Mammary epithelial cell (primary cell): ENCODE measurements at regions not wholly inside any gene's neighbourhood (a gene's known extent, or its start where the extent isn't known, plus 50 kb on each side); places are given as distances from the start of the nearest gene placed in this dataset.
"Not testable (repeated sequence)": the region's sequence is repeated elsewhere in the genome, so short reads cannot be mapped to it uniquely, and the experiment has no call there.

ENCODE experiments used
- EZH2 ChIP-seq: IDR thresholded peaks from 2 replicates; pipeline ENCODE4 v1.6.1; 2012; ENCODE audit warnings: low read length, inconsistent platforms, borderline replicate concordance
- TF ChIP-seq, protein P1 (sequence below), 2 donors: IDR thresholded peaks in 1 of 2; conservative IDR thresholded peaks in 1 of 2; 2 replicates each; pipeline ENCODE4 v1.5.1; 2011 to 2012; ENCODE audit warnings: inconsistent platforms in 2 of 2, low read length in 2 of 2, mild to moderate bottlenecking in 2 of 2, control low read depth in 1 of 2, low read depth in 1 of 2; ENCODE audit not compliant: insufficient read depth in 1 of 2; ENCODE audit errors: extremely low read depth in 1 of 2

DNA sequence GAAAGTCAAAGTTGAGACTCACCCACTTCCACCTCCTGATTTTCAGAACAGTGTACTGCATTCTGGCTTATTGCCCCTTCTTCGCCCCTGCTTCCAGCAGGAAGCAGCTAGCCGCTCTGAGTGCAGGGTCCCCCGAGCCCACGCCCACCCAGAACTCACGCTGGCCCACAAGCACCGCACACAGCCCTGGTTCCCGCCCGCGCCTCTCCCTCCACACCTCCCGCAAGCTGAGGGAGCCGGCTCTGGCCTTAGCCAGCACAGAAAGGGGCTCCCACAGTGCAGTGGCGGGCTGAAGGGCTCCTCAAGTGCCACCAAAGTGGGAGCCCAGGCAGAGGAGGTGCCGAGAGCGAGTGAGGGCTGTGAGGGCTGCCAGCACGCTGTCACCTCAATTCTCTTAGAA, 657.7 kb upstream of the SPRY2 start:
- TF ChIP-seq, protein P1, sequence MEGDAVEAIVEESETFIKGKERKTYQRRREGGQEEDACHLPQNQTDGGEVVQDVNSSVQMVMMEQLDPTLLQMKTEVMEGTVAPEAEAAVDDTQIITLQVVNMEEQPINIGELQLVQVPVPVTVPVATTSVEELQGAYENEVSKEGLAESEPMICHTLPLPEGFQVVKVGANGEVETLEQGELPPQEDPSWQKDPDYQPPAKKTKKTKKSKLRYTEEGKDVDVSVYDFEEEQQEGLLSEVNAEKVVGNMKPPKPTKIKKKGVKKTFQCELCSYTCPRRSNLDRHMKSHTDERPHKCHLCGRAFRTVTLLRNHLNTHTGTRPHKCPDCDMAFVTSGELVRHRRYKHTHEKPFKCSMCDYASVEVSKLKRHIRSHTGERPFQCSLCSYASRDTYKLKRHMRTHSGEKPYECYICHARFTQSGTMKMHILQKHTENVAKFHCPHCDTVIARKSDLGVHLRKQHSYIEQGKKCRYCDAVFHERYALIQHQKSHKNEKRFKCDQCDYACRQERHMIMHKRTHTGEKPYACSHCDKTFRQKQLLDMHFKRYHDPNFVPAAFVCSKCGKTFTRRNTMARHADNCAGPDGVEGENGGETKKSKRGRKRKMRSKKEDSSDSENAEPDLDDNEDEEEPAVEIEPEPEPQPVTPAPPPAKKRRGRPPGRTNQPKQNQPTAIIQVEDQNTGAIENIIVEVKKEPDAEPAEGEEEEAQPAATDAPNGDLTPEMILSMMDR (conservative IDR thresholded peaks at IDR 0.05 in 1 of 2, IDR thresholded peaks at IDR 0.05 in 1 of 2; ENCODE audit: extremely low read depth in 1 of 2, insufficient read depth in 1 of 2, low read depth in 1 of 2, low read length in 2 of 2): not testable (repeated sequence)
- TF ChIP-seq EZH2: not testable (repeated sequence)
